ENCODE measurements at regions not wholly inside any gene's neighbourhood (a gene's known extent, or its start where the extent isn't known, plus 50 kb on each side); places are given as distances from the start of the nearest gene placed in this dataset.

DNA sequence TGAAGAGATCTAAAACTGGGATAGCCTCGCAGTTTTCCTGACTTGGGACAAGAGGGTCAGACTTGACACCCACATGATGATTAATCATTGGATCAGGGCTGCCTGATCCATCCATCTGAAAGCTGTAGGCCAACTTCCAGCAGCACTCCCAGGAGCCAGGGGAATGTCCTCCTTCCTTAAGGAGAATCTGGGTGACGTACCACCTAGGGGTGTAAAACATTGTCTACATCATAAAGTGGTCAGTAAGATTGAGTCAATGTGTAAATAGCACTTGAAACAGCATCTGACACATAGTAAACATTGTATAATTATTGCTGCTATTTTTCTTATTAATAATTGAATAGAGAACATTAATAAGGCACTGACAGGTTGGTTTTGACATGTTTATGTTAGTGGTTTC, 392.8 kb downstream of the JRKL start:
- TF ChIP-seq POLR2AphosphoS5 (IDR thresholded peaks at IDR 0.05), result no peak
- TF ChIP-seq, protein P1, sequence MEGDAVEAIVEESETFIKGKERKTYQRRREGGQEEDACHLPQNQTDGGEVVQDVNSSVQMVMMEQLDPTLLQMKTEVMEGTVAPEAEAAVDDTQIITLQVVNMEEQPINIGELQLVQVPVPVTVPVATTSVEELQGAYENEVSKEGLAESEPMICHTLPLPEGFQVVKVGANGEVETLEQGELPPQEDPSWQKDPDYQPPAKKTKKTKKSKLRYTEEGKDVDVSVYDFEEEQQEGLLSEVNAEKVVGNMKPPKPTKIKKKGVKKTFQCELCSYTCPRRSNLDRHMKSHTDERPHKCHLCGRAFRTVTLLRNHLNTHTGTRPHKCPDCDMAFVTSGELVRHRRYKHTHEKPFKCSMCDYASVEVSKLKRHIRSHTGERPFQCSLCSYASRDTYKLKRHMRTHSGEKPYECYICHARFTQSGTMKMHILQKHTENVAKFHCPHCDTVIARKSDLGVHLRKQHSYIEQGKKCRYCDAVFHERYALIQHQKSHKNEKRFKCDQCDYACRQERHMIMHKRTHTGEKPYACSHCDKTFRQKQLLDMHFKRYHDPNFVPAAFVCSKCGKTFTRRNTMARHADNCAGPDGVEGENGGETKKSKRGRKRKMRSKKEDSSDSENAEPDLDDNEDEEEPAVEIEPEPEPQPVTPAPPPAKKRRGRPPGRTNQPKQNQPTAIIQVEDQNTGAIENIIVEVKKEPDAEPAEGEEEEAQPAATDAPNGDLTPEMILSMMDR (IDR thresholded peaks at IDR 0.05), result no peak
